ENCODE measurements at regions not wholly inside any gene's neighbourhood (a gene's known extent, or its start where the extent isn't known, plus 50 kb on each side); places are given as distances from the start of the nearest gene placed in this dataset.

- TF ChIP-seq, protein P1, sequence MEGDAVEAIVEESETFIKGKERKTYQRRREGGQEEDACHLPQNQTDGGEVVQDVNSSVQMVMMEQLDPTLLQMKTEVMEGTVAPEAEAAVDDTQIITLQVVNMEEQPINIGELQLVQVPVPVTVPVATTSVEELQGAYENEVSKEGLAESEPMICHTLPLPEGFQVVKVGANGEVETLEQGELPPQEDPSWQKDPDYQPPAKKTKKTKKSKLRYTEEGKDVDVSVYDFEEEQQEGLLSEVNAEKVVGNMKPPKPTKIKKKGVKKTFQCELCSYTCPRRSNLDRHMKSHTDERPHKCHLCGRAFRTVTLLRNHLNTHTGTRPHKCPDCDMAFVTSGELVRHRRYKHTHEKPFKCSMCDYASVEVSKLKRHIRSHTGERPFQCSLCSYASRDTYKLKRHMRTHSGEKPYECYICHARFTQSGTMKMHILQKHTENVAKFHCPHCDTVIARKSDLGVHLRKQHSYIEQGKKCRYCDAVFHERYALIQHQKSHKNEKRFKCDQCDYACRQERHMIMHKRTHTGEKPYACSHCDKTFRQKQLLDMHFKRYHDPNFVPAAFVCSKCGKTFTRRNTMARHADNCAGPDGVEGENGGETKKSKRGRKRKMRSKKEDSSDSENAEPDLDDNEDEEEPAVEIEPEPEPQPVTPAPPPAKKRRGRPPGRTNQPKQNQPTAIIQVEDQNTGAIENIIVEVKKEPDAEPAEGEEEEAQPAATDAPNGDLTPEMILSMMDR (conservative IDR thresholded peaks at IDR 0.05; ENCODE audit: low read length), result no peak
- no peak for TF ChIP-seq EZH2phosphoT487 (IDR thresholded peaks at IDR 0.05; ENCODE audit: borderline replicate concordance)
Measured at GRCh38 chr9:102202126-102202525, 463.7 kb upstream of the GRIN3A start.
